H1 (cell line): ENCODE measurements at regions not wholly inside any gene's neighbourhood (a gene's known extent, or its start where the extent isn't known, plus 50 kb on each side); places are given as distances from the start of the nearest gene placed in this dataset.

Experiments used
- CTCF ChIA-PET: fragments of 300-600 bp; sonication (Branson Sonifier 250); formaldehyde crosslinking; loops from one replicate; lab custom pipeline; 2021; ENCODE audit not compliant: partially characterized antibody; lab: Charles Lee
- POLR2A ChIA-PET: fragments of 300-600 bp; sonication (Branson Sonifier 250); formaldehyde crosslinking; loops from one replicate; lab custom pipeline; 2021; ENCODE audit warnings: inconsistent platforms; ENCODE audit not compliant: partially characterized antibody; lab: Charles Lee
- DNase-seq, 2 experiments: peaks; one replicate each; pipeline versions ENCODE4 v3.0.0 to v3.0.0-alpha.2; 2010 to 2022; ENCODE audit warnings: low spot score in 2 of 2, low read depth in 1 of 2, mixed read lengths in 1 of 2
- FAIRE-seq: peaks from 2 replicates; lab custom pipeline; 2011; peaks lifted over from hg19 to GRCh38; lab: Jason Lieb, UNC
- H2AFZ ChIP-seq: 2 replicates; pipeline ENCODE4 v1.8.1; 2012; ENCODE audit warnings: low read length, inconsistent platforms
- H2AK5ac ChIP-seq: 2 replicates; pipeline ENCODE4 v1.6.1; 2013; ENCODE audit warnings: low read depth, low read length
- H2BK120ac ChIP-seq: replicated peaks from 2 replicates; pipeline ENCODE3; 2013; ENCODE audit warnings: low read depth, low read length, inconsistent platforms
- H2BK12ac ChIP-seq: 2 replicates; pipeline ENCODE4 v1.6.1; 2013; ENCODE audit warnings: low read depth, low read length
- H2BK15ac ChIP-seq: 2 replicates; pipeline ENCODE4 v1.6.1; 2013; ENCODE audit warnings: low read length
- H2BK20ac ChIP-seq: 2 replicates; pipeline ENCODE4 v1.6.1; 2013; ENCODE audit warnings: low read length
- H2BK5ac ChIP-seq: 2 replicates; pipeline ENCODE4 v1.6.1; 2013; ENCODE audit warnings: low read depth, low read length
- H3K14ac ChIP-seq: 2 replicates; pipeline ENCODE4 v1.6.1; 2013; ENCODE audit warnings: inconsistent platforms; ENCODE audit not compliant: insufficient read length
- H3K18ac ChIP-seq: 2 replicates; pipeline ENCODE4 v1.6.1; 2013; ENCODE audit warnings: low read length; ENCODE audit errors: extremely low read depth
- H3K23ac ChIP-seq: 2 replicates; pipeline ENCODE4 v1.6.1; 2013; ENCODE audit warnings: inconsistent platforms; ENCODE audit not compliant: insufficient read length
- H3K23me2 ChIP-seq: 2 replicates; pipeline ENCODE4 v1.6.1; 2013; ENCODE audit warnings: low read depth, low read length
- H3K27ac ChIP-seq: 2 replicates; pipeline ENCODE4 v1.6.1; 2011; ENCODE audit warnings: low read depth, low read length, inconsistent platforms
- H3K27me3 ChIP-seq, 4 experiments: replicated peaks in 1 of 4; 1 replicate in 1 of 4; 2 replicates in 3 of 4; pipeline versions ENCODE4 v1.6.1 to v1.8.1; 2011 to 2013; ENCODE audit warnings: low read length in 3 of 4, mild to moderate bottlenecking in 3 of 4, inconsistent platforms in 2 of 4, mixed read lengths in 2 of 4, moderate library complexity in 1 of 4; ENCODE audit not compliant: control insufficient read depth in 3 of 4, insufficient read depth in 3 of 4; ENCODE audit errors: extremely low read depth in 1 of 4
- H3K36me3 ChIP-seq, 4 experiments: 2 replicates each; pipeline versions ENCODE4 v1.6.1 to v1.8.1; 2011 to 2013; ENCODE audit warnings: mild to moderate bottlenecking in 4 of 4, low read length in 3 of 4, moderate library complexity in 2 of 4, control low read depth in 1 of 4, inconsistent platforms in 1 of 4; ENCODE audit not compliant: insufficient read depth in 4 of 4, control insufficient read depth in 2 of 4
- H3K4ac ChIP-seq: replicated peaks from 2 replicates; pipeline ENCODE3; 2013; ENCODE audit warnings: low read length, low read depth, mixed read lengths, inconsistent platforms; ENCODE audit not compliant: insufficient read length
- H3K4me1 ChIP-seq, 4 experiments: replicated peaks in 1 of 4; 1 replicate in 1 of 4; 2 replicates in 3 of 4; pipeline versions ENCODE4 v1.6.1 to v1.8.1; 2011 to 2013; ENCODE audit warnings: low read length in 3 of 4, inconsistent platforms in 2 of 4, mixed read lengths in 1 of 4; ENCODE audit not compliant: insufficient read depth in 4 of 4, control insufficient read depth in 3 of 4
- H3K4me2 ChIP-seq, 2 experiments: 2 replicates each; pipeline versions ENCODE4 v1.6.1 to v1.8.1; 2011 to 2013; ENCODE audit warnings: low read depth in 2 of 2, low read length in 2 of 2, control low read depth in 1 of 2, inconsistent platforms in 1 of 2, mild to moderate bottlenecking in 1 of 2; ENCODE audit not compliant: insufficient read depth in 1 of 2
- H3K4me3 ChIP-seq, 4 experiments: fragments of 200-600, 300-600 bp in 1 of 4; sonication (generic), shearing (Covaris generic), sonication (Bioruptor Twin) in 1 of 4; 2 replicates each; pipeline versions ENCODE4 v1.5.1 to v1.8.1; 2011 to 2016; ENCODE audit warnings: low read length in 4 of 4, low read depth in 3 of 4, control low read depth in 2 of 4, inconsistent platforms in 2 of 4, mild to moderate bottlenecking in 2 of 4, mixed read lengths in 1 of 4, moderate library complexity in 1 of 4; ENCODE audit not compliant: insufficient read depth in 2 of 4; ENCODE audit errors: extremely low read depth in 1 of 4
- H3K56ac ChIP-seq: replicated peaks from 2 replicates; pipeline ENCODE3; 2013; ENCODE audit warnings: low read depth, mild to moderate bottlenecking, mixed read lengths, low read length, inconsistent platforms; ENCODE audit not compliant: insufficient read length
- H3K79me1 ChIP-seq: 2 replicates; pipeline ENCODE4 v1.6.1; 2013; ENCODE audit warnings: low read depth, low read length, control low read depth
- H3K79me2 ChIP-seq, 2 experiments: 2 replicates each; pipeline versions ENCODE4 v1.6.1 to v1.8.1; 2012 to 2013; ENCODE audit warnings: low read length in 2 of 2, mild to moderate bottlenecking in 2 of 2, inconsistent platforms in 1 of 2; ENCODE audit not compliant: insufficient read depth in 2 of 2, control insufficient read depth in 1 of 2
- H3K9ac ChIP-seq, 4 experiments: replicated peaks in 1 of 4; 1 replicate in 1 of 4; 2 replicates in 3 of 4; pipeline versions ENCODE4 v1.6.1 to v1.8.1; 2011 to 2013; ENCODE audit warnings: low read depth in 3 of 4, low read length in 3 of 4, control low read depth in 2 of 4, mild to moderate bottlenecking in 2 of 4, moderate library complexity in 2 of 4, inconsistent platforms in 1 of 4; ENCODE audit errors: extremely low read depth in 1 of 4
- H3K9me3 ChIP-seq, 2 experiments: 2 replicates each; pipeline versions ENCODE4 v1.6.1 to v1.8.1; 2012 to 2013; ENCODE audit warnings: mild to moderate bottlenecking in 2 of 2, moderate library complexity in 2 of 2, control low read depth in 1 of 2, inconsistent platforms in 1 of 2, low read depth in 1 of 2, low read length in 1 of 2, mixed read lengths in 1 of 2; ENCODE audit not compliant: insufficient read depth in 2 of 2
- H4K20me1 ChIP-seq, 2 experiments: replicated peaks in 1 of 2; 2 replicates each; pipeline versions ENCODE3 to v1.8.1; 2011 to 2013; ENCODE audit warnings: inconsistent platforms in 2 of 2, low read length in 2 of 2, mild to moderate bottlenecking in 1 of 2; ENCODE audit not compliant: insufficient read depth in 2 of 2, control insufficient read depth in 1 of 2
- H4K5ac ChIP-seq: 2 replicates; pipeline ENCODE4 v1.6.1; 2013; ENCODE audit warnings: low read length, low read depth, mixed read lengths, inconsistent platforms; ENCODE audit not compliant: insufficient read length
- H4K8ac ChIP-seq: 2 replicates; pipeline ENCODE4 v1.8.0; 2013; ENCODE audit warnings: mild to moderate bottlenecking, moderate library complexity, low read length, inconsistent platforms; ENCODE audit not compliant: insufficient read depth; ENCODE audit errors: extremely low read depth
- H4K91ac ChIP-seq: replicated peaks from 2 replicates; pipeline ENCODE3; 2013; ENCODE audit warnings: low read length, mixed read lengths, inconsistent platforms; ENCODE audit not compliant: insufficient read length
- CBX5 ChIP-seq: fragments of 300-800, 300-1000 bp; sonication (generic); IDR thresholded peaks from 2 replicates; pipeline ENCODE4 v1.7.1; 2016; ENCODE audit warnings: antibody characterized with exemption, low read length, low read depth
- CEBPB ChIP-seq: IDR thresholded peaks from 2 replicates; pipeline ENCODE4 v1.6.1; 2012; ENCODE audit warnings: low read depth, low read length
- GABPA ChIP-seq: IDR thresholded peaks from 2 replicates; pipeline ENCODE4 v1.6.1; 2011; ENCODE audit warnings: mild to moderate bottlenecking, low read length, moderate library complexity, borderline replicate concordance; ENCODE audit not compliant: insufficient read depth
- TAF7 ChIP-seq: optimal IDR thresholded peaks from 2 replicates; pipeline ENCODE3; 2011; ENCODE audit warnings: low read depth, mild to moderate bottlenecking, inconsistent platforms, low read length, moderate library complexity, borderline replicate concordance
- WGBS, 2 experiments: shearing (Covaris generic) in 1 of 2; methylation state at CpG; one replicate each; pipeline versions ENCODE4 v1.1.6 to v1.1.7; 2013 to 2015; ENCODE audit warnings: low lambda C conversion rate in 2 of 2, mixed read lengths in 2 of 2, inconsistent platforms in 1 of 2, low coverage in 1 of 2, missing lambda C conversion rate in 1 of 2; ENCODE audit not compliant: insufficient replicate concordance in 2 of 2, insufficient coverage in 1 of 2, insufficient read length in 1 of 2; ENCODE audit errors: extremely low coverage in 1 of 2, missing lambda C conversion rate in 1 of 2; 5-methylcytosine and 5-hydroxymethylcytosine counted together

DNA sequence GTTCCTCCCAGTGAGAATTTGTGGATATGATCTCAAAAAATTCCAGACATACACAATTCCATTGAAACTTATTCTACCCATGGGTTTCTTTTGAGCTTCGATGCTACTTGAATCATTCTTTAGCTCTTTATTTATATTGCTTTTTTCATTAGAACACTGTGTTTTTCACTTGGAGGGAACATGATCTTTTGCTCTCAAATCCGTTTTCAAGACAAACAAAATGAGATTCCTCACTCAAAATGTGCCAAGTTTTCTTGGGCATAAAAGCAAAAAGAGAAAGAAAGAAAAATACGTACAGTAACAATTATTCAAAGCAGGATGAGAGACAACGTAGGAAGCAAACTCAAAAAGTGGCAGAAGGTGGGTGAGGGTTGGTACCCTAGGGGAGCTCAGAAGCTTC lies 118.8 kb upstream of the PDZRN3 start:
- Histone ChIP-seq H3K4ac (no peak overlapping the region), H3K4me1 (no peaks in the 10 kb centered on the region)
- POLR2A ChIA-PET: no interaction called here

More for the DNA sequence above, 118.8 kb upstream of the PDZRN3 start:
- no peaks in the 10 kb centered on the region for H3K79me1 ChIP-seq
- no peak overlapping the region for H4K8ac ChIP-seq
- H3K9me3 ChIP-seq: no peaks in the 10 kb centered on the region
- H3K56ac ChIP-seq: no peak overlapping the region
- no peak overlapping the region for H2BK5ac ChIP-seq
- H3K27me3 ChIP-seq: no peaks in the 10 kb centered on the region
- H2BK20ac ChIP-seq: no peak overlapping the region
- no peak overlapping the region for H3K23ac ChIP-seq
- H2BK15ac ChIP-seq: no peak overlapping the region
- TF ChIP-seq CEBPB (no peak), CBX5 (no peak), GABPA (no peak), TAF7 (no peak)
- CTCF ChIA-PET: interaction anchor here (0.6 to 1.2 kb wide), 4 partner anchors 12 to 1430 kb away, joined by 3 to 4 read pairs (median 3); no protein-coding TSS in a partner anchor
- no peak overlapping the region for H3K27ac ChIP-seq
- FAIRE-seq: peak; percentile 13
- no peak overlapping the region for H2AK5ac ChIP-seq
- no peaks in the 10 kb centered on the region for H3K79me2 ChIP-seq
- H3K14ac ChIP-seq: no peak overlapping the region
- H3K4me2 ChIP-seq: no peak overlapping the region
- no peak overlapping the region for H4K5ac ChIP-seq
- no peak overlapping the region for H2AFZ ChIP-seq
- H3K9ac ChIP-seq: no peak overlapping the region
- H4K20me1 ChIP-seq: no peaks in the 10 kb centered on the region
- no peak overlapping the region for H3K4me3 ChIP-seq
- H3K36me3 ChIP-seq: no peaks in the 10 kb centered on the region
- 82% methylated on average over 4 of the region's 4 CpGs; no CpG with 5 or more reads in 1 of the 2 experiments for WGBS, 2 experiments
- no peaks in the 10 kb centered on the region for H3K23me2 ChIP-seq
- DNase-seq: no peak
- no peak overlapping the region for H4K91ac ChIP-seq
- no peak overlapping the region for H3K18ac ChIP-seq
- H2BK12ac ChIP-seq: no peak overlapping the region
- H2BK120ac ChIP-seq: no peak overlapping the region
